ENCODE measurements at regions not wholly inside any gene's neighbourhood (a gene's known extent, or its start where the extent isn't known, plus 50 kb on each side); places are given as distances from the start of the nearest gene placed in this dataset.

- DNase-seq = no peak
Measured at GRCh38 chr13:105403086-105403485, 1132.4 kb downstream of the EFNB2 start.

DNA sequence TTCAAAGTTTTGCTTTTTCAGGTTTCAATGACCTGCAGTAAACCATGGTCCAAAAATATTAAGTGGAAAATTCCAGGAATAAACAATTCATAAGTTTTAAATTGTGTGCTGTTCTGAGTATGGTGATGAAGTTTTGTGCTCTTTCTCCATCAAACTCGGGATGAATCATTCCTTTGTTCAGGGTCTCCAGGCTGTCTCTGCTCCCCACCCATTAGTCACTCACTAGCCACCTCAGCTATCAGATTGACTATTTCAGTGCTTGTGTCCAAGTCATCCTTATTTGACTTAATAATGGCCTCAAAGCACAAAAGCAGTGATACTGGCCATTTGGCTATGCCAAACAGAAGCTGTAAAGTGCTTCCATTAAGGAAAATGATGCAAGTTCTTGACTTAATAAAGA, 1140.4 kb downstream of the EFNB2 start:
- no peak for DNase-seq

- no peak for DNase-seq
Measured at GRCh38 chr13:105389373-105389772, 1146.1 kb downstream of the EFNB2 start.

- DNase-seq = no peak
Measured at GRCh38 chr13:105377452-105377851, 1158.0 kb downstream of the EFNB2 start.

- DNase-seq = no peak
Measured at GRCh38 chr13:105370011-105370650, 1165.3 kb downstream of the EFNB2 start.

DNA sequence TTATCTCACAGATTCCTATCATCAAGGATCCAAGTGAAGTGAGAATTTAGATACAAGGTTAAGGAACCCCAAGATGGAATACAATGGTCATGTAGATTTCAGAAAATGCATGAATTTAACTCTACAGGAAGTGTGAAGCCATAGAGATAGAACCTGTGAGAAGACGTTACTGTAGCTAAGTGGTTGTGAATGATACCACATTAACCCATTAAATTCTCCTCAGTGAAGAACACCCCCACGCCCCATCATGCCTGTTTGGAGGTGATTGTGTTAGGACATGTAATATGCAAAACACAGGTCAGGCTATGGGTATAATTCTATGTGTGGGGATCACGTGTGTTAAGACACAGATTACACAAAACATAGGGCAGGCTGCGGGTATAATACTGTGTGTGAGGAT, 1166.7 kb downstream of the EFNB2 start:
- DNase-seq = no peak

GRCh38 chr13:105365831-105366230, 1169.6 kb downstream of the EFNB2 start:
- DNase-seq = no peak

DNA sequence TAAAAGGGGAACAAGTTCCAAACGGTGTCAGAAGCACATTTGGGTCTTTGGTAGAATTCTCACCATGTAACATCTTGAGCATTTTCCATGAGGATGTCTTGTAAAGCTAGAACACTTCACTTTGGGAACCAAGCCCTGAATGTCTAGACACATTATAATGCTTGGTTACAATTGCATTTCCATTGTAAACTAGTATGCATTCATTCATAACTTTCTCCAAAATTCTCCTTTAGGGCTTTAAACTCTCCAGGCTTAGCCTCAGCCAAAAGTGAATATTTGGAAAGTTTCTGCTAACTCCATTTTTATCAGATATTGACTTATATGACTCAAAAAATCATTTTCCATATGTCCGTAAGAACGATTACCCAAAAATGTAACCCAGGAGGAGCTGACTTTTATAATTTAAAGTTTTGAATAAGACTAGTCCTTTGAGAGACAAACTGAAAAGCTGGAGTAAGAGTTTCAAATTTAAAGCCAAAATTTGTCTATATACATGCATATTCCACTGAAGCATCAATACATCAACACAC, 1170.4 kb downstream of the EFNB2 start:
- DNase-seq = no peak

DNA sequence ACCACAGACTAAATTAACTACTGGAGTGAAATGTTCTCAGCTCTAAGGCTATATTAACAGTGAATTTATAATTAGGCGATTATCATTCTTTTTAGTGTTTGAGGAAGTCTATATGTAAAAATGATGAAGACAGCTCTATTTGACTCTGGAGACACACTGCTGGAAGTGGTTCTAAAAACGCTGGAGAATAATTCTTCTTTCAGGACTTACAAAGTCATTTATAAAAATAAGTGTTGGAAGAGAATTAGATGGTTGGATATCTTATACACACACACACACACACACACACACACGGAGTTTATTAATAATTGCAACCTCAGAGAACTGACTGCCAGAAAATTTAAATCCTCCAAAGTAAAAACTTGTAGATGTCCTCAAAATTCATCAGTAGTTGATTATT, 1171.3 kb downstream of the EFNB2 start:
- DNase-seq = no peak

- no peak for DNase-seq
Measured at GRCh38 chr13:105363261-105364190, 1171.9 kb downstream of the EFNB2 start.

GRCh38 chr13:105353654-105354053, 1181.8 kb downstream of the EFNB2 start:
- DNase-seq = no peak

GRCh38 chr13:105349082-105349723, 1186.3 kb downstream of the EFNB2 start:
- no peak for DNase-seq

- DNase-seq = no peak
Measured at GRCh38 chr13:105346141-105346775, 1189.2 kb downstream of the EFNB2 start.

DNA sequence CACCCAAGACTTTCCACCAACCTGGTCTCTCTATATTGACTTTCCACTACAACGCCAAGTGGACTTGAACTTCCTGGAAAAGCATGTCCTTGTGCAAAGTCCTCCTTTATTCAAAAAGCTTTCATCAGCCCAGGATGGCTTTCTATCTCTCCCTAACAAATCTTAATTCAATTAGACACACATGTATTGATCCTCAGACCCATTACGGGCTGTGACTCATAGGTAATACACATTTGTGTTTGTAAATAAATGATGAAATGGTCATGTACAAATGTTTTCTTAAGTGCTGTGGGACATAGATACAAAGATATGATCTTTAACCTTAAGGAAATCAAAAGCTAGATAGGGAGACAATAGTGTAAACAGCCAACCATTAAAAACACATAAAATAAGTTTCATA, 1189.7 kb downstream of the EFNB2 start:
- no peak for DNase-seq

DNA sequence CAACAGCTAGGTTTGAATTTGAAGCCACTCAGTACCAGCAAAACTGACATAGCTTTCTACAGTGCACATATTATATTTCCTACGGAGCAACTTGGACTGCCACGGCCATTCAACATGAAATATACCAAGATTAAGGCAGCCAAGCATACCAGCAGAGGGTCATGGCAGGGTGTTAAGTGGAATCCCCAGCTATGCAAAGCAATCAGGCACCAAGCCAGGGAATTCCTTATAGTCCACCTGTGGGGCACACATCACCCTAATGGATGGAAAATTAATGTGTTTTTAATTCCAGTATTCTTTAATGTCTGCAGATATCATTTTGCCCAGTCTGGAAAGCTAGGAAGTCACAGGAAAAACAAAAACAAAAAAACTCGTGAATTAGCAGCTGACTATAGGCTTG, 1190.3 kb downstream of the EFNB2 start:
- no peak for DNase-seq

DNA sequence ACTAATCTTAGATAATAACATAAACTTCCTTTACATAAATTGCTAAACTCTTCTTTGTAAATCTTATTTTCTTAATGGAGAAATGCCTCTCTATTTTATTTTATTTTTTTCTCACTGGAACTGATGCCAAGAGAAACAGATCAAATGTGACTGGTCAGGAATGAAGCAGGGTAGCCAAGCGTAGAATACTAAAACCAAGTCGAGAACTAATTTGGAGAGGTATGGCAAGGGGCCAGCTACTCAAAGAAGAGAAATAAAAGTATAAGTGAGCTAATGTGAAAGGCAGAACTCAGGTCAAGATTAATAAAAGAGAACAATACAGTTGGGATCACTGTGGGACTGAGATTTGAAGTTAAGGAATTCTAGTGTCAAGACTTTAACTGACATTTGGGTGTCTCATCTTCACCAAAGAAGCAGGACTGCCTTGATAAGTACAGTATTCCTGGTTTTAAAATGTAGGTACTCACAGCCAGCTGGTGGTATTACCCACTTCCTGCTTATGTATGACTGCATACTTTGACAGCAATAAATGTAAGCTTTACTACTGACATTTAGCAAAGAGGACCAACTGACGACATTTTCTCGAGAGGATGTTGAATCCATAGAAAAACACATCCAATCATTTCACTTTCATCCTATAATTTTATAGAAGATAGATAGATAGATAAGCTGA, 1192.2 kb downstream of the EFNB2 start:
- no peak for DNase-seq

- no peak for DNase-seq
Measured at GRCh38 chr13:105342281-105342820, 1193.1 kb downstream of the EFNB2 start.

DNA sequence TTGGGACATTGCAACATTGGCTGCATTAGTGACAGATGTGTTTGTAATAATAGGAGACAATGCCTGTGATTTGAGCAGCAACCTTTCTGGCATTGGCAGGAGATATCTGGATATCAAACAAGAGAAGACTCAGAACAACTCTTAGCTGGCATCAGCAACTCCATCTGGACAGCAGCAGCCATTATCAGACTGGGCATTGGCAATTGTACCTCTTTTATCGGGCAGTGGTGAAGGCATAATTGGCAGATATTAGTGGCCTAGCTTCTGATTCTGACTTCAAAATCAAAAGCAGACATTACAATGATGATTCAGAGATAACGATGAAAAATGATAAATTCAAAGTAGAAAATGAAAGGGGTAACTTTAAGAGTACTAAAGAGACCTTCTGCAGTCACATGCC, 1193.7 kb downstream of the EFNB2 start:
- DNase-seq = no peak

GRCh38 chr13:105341256-105341655, 1194.2 kb downstream of the EFNB2 start:
- DNase-seq = no peak

GRCh38 chr13:105340061-105340606, 1195.3 kb downstream of the EFNB2 start:
- DNase-seq = no peak

DNA sequence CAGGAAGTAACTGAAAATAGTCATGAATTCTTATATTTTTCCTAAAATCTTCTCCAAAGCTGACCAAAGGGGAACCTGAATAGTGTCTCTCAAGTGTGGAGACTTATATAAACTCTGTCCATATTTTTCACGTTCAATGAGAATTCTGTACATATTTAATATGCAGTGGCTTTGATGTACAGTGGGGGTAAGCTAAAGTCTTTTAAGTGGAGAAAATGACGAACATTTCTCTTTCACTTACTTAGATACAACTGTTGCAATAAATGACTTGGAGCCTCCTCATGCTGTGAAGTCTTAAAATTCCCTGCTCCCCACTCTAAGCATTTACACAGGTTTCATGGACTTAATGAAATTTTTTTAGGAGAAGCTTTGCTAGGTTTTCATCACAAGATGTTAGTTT, 1196.7 kb downstream of the EFNB2 start:
- DNase-seq = no peak

- no peak for DNase-seq
Measured at GRCh38 chr13:105338006-105338405, 1197.5 kb downstream of the EFNB2 start.

Data from CD4-positive, alpha-beta T cell treated with Interleukin-1 beta for 1 hour (primary cell).